Neural progenitor cell (in vitro differentiated cells): ENCODE measurements at regions not wholly inside any gene's neighbourhood (a gene's known extent, or its start where the extent isn't known, plus 50 kb on each side); places are given as distances from the start of the nearest gene placed in this dataset.

Experiments
- DNase-seq: peaks from one replicate; pipeline ENCODE4 v3.0.0-alpha.2; 2016; ENCODE audit warnings: low spot score
- H2AFZ ChIP-seq: fragments of 200-600 bp; sonication (generic); replicated peaks from 2 replicates; pipeline ENCODE4 v1.6.1; 2016; ENCODE audit warnings: antibody characterized with exemption
- H3F3A ChIP-seq: fragments of 200-600 bp; sonication (generic); 2 replicates; pipeline ENCODE4 v1.6.1; 2016; ENCODE audit warnings: antibody characterized with exemption, low read depth
- H3K27ac ChIP-seq: fragments of 200-600 bp; sonication (generic); 2 replicates; pipeline ENCODE4 v1.5.1; 2016; ENCODE audit warnings: mild to moderate bottlenecking
- H3K27me3 ChIP-seq: fragments of 200-600 bp; sonication (generic); 2 replicates; pipeline ENCODE4 v1.6.1; 2016; ENCODE audit warnings: mild to moderate bottlenecking, moderate library complexity
- H3K36me3 ChIP-seq: fragments of 200-600 bp; sonication (generic); 2 replicates; pipeline ENCODE4 v1.5.1; 2016
- H3K4me1 ChIP-seq: fragments of 200-600 bp; sonication (generic); 2 replicates; pipeline ENCODE4 v1.6.1; 2016; ENCODE audit warnings: mixed run types
- H3K4me2 ChIP-seq: fragments of 200-600 bp; sonication (generic); 2 replicates; pipeline ENCODE4 v1.6.1; 2016
- H3K4me3 ChIP-seq: fragments of 200-600 bp; sonication (generic); 2 replicates; pipeline ENCODE4 v1.5.1; 2016
- H3K79me2 ChIP-seq: fragments of 200-600 bp; sonication (generic); 2 replicates; pipeline ENCODE4 v1.6.1; 2016; ENCODE audit warnings: low read depth
- H3K9ac ChIP-seq: fragments of 200-600 bp; sonication (generic); 2 replicates; pipeline ENCODE4 v1.6.1; 2016
- H3K9me3 ChIP-seq: fragments of 200-600 bp; sonication (generic); 2 replicates; pipeline ENCODE4 v1.5.1; 2016; ENCODE audit warnings: low read depth
- H4K20me1 ChIP-seq: fragments of 200-600 bp; sonication (generic); 2 replicates; pipeline ENCODE4 v1.6.1; 2016; ENCODE audit warnings: low read depth
- H3K27ac Mint-ChIP-seq: 3 replicates; pipeline ENCODE4 v1.8.0; 2021; ENCODE audit warnings: mixed read lengths
- H3K27me3 Mint-ChIP-seq: 2 replicates; pipeline ENCODE4 v1.8.0; 2022; ENCODE audit warnings: low read depth, mild to moderate bottlenecking, inconsistent platforms, moderate library complexity, mixed read lengths; ENCODE audit not compliant: insufficient read depth
- H3K36me3 Mint-ChIP-seq: 3 replicates; pipeline ENCODE4 v1.8.0; 2021; ENCODE audit warnings: mixed read lengths
- H3K4me1 Mint-ChIP-seq: 3 replicates; pipeline ENCODE4 v1.8.0; 2021; ENCODE audit warnings: mixed read lengths
- H3K4me3 Mint-ChIP-seq: 3 replicates; pipeline ENCODE4 v1.8.0; 2021; ENCODE audit warnings: mild to moderate bottlenecking, moderate library complexity, mixed read lengths
- H3K9me3 Mint-ChIP-seq: 3 replicates; pipeline ENCODE4 v1.8.0; 2020; ENCODE audit warnings: mixed read lengths
- EZH2 ChIP-seq: fragments of 200-600 bp; sonication (generic); IDR thresholded peaks from 2 replicates; pipeline ENCODE4 v1.6.1; 2017; ENCODE audit warnings: antibody characterized with exemption, mild to moderate bottlenecking, moderate library complexity
- EZH2phosphoT487 ChIP-seq: fragments of 200-600 bp; sonication (generic); IDR thresholded peaks from 2 replicates; pipeline ENCODE4 v1.6.1; 2017; ENCODE audit warnings: antibody characterized with exemption
- TF ChIP-seq, protein P1 (sequence below): fragments of 200-600 bp; sonication (generic); IDR thresholded peaks from 2 replicates; pipeline ENCODE4 v1.5.1; 2017; ENCODE audit warnings: antibody characterized with exemption, mild to moderate bottlenecking

DNA sequence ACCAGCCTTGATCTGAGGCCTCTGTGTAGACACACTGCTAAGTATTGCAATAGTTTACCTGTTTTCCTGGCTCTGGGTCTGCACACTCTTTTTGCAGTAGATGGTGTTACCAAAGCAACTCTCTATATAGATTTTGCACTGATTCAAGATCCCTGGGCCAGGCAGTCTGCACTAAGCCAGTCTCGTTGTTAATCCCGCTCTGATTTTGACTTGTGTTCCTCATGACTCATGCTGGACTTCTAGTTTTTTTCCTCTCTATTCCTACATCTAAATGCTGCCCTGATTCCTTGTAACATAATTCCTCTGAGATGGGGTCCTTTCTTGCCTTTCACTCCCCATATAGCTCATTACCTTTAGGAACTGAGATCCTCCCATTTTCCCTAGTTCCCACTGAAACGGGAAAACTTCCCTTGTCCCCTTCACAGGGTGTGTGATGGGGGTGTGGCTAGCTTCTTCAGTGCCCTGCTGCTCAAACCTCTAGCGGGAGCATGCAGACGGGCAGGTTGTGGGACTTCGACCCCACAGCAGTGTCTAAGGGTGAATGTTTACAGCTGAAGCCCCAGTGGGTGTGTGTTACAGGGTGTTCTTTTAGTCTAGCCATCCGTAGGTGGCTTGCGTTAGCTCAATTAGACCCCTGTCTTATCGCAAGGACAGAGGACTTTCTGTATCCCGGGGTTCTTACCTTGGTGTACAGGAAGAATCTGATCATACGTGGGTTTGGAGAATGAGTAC is 106.5 kb upstream of the RAB3GAP2 start:
- H2AFZ ChIP-seq = peak overlapping the region; percentile 10

DNA sequence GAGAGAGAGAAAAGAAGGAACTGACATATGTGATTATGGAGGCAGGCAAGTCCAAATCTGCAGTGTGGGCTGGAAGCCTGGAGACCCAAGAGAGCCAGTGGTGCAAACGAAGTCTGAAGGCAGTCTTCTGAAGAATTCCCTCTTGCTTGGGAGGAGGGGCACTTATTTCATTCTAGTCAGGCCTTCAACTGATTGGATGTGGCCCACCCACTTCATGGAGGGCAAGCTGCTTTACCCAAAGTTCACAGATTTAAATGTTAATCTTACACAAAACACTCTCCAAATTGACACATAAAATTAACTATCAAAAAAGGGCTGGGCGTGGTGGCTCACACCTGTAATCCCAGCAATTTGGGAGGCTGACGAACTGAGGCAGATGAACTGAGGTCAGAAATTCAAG is 103.5 kb upstream of the RAB3GAP2 start:
- Histone ChIP-seq H3K4me3 (no peak overlapping the region), H3K4me1 (no peaks in the 10 kb centered on the region), H3K4me2 (no peak overlapping the region), H3K27ac (no peak overlapping the region), H3K79me2 (no peaks in the 10 kb centered on the region), H3K36me3 (no peaks in the 10 kb centered on the region), H3F3A (no peaks in the 10 kb centered on the region), H3K9ac (no peak overlapping the region), H2AFZ (no peak overlapping the region), H3K9me3 (no peaks in the 10 kb centered on the region), H4K20me1 (no peaks in the 10 kb centered on the region), H3K27me3 (no peaks in the 10 kb centered on the region)
- TF ChIP-seq EZH2 (no peak), EZH2phosphoT487 (no peak)
- TF ChIP-seq, protein P1, sequence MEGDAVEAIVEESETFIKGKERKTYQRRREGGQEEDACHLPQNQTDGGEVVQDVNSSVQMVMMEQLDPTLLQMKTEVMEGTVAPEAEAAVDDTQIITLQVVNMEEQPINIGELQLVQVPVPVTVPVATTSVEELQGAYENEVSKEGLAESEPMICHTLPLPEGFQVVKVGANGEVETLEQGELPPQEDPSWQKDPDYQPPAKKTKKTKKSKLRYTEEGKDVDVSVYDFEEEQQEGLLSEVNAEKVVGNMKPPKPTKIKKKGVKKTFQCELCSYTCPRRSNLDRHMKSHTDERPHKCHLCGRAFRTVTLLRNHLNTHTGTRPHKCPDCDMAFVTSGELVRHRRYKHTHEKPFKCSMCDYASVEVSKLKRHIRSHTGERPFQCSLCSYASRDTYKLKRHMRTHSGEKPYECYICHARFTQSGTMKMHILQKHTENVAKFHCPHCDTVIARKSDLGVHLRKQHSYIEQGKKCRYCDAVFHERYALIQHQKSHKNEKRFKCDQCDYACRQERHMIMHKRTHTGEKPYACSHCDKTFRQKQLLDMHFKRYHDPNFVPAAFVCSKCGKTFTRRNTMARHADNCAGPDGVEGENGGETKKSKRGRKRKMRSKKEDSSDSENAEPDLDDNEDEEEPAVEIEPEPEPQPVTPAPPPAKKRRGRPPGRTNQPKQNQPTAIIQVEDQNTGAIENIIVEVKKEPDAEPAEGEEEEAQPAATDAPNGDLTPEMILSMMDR = no peak
- DNase-seq = no peak
- peaks cover 6% of the 10 kb centered on the region for H3K27me3 Mint-ChIP-seq
- H3K4me3 Mint-ChIP-seq = no peak overlapping the region
- peaks cover 3% of the 10 kb centered on the region for H3K4me1 Mint-ChIP-seq
- peaks cover 9% of the 10 kb centered on the region for H3K9me3 Mint-ChIP-seq
- no peaks in the 10 kb centered on the region for H3K36me3 Mint-ChIP-seq
- H3K27ac Mint-ChIP-seq = no peak overlapping the region

More for the DNA sequence above, 106.5 kb upstream of the RAB3GAP2 start:
- Mint-ChIP-seq H3K4me3 (no peak overlapping the region), H3K27ac (no peak overlapping the region), H3K4me1 (peaks cover 6% of the 10 kb centered on the region), H3K27me3 (peaks cover 6% of the 10 kb centered on the region), H3K36me3 (no peaks in the 10 kb centered on the region), H3K9me3 (peaks cover 9% of the 10 kb centered on the region)
- no peaks in the 10 kb centered on the region for H4K20me1 ChIP-seq
- DNase-seq = no peak
- no peak overlapping the region for H3K4me3 ChIP-seq
- H3K79me2 ChIP-seq = no peaks in the 10 kb centered on the region
- H3F3A ChIP-seq = no peaks in the 10 kb centered on the region
- no peaks in the 10 kb centered on the region for H3K4me1 ChIP-seq
- TF ChIP-seq, protein P1 = no peak
- no peak for TF ChIP-seq EZH2phosphoT487
- no peak for TF ChIP-seq EZH2
- no peak overlapping the region for H3K4me2 ChIP-seq
- no peak overlapping the region for H3K27ac ChIP-seq
- no peak overlapping the region for H3K9ac ChIP-seq
- no peaks in the 10 kb centered on the region for H3K36me3 ChIP-seq
- no peaks in the 10 kb centered on the region for H3K27me3 ChIP-seq
- H3K9me3 ChIP-seq = no peaks in the 10 kb centered on the region

- H3K4me3 ChIP-seq = no peak overlapping the region
- DNase-seq = no peak
- no peaks in the 10 kb centered on the region for H3F3A ChIP-seq
- no peak overlapping the region for H3K27ac Mint-ChIP-seq
- no peak overlapping the region for H3K4me2 ChIP-seq
- H3K36me3 Mint-ChIP-seq = no peaks in the 10 kb centered on the region
- H3K4me1 ChIP-seq = peaks cover 7% of the 10 kb centered on the region
- peaks cover 3% of the 10 kb centered on the region for H3K9me3 Mint-ChIP-seq
- H3K79me2 ChIP-seq = no peaks in the 10 kb centered on the region
- H3K4me1 Mint-ChIP-seq = peaks cover 13% of the 10 kb centered on the region
- no peaks in the 10 kb centered on the region for H3K27me3 ChIP-seq
- no peak overlapping the region for H2AFZ ChIP-seq
- H3K27ac ChIP-seq = no peak overlapping the region
- no peak overlapping the region for H3K9ac ChIP-seq
- TF ChIP-seq EZH2phosphoT487 (no peak), EZH2 (no peak)
- TF ChIP-seq, protein P1 = no peak
- no peak overlapping the region for H3K4me3 Mint-ChIP-seq
- no peaks in the 10 kb centered on the region for H3K36me3 ChIP-seq
- peaks cover 4% of the 10 kb centered on the region for H3K27me3 Mint-ChIP-seq
- H4K20me1 ChIP-seq = no peaks in the 10 kb centered on the region
- no peaks in the 10 kb centered on the region for H3K9me3 ChIP-seq
Observed at GRCh38 chr1:220374449-220374848, 102.2 kb upstream of the RAB3GAP2 start.
